A549 (cell line): ENCODE measurements at regions not wholly inside any gene's neighbourhood (a gene's known extent, or its start where the extent isn't known, plus 50 kb on each side); places are given as distances from the start of the nearest gene placed in this dataset.

Experiments
- EP300 ChIP-seq, 2 experiments: fragments of >200 bp; sonication (Bioruptor Twin); formaldehyde crosslinking; IDR thresholded peaks; 2 replicates in 1 of 2; 3 replicates in 1 of 2; pipeline ENCODE4 v1.6.1; 2016 to 2017
- KDM1A ChIP-seq: fragments of 200-600 bp; sonication (generic); IDR thresholded peaks from 2 replicates; pipeline ENCODE4 v1.6.1; 2016; ENCODE audit warnings: low read depth, mild to moderate bottlenecking
- POLR2A ChIP-seq: IDR thresholded peaks from 2 replicates; pipeline ENCODE4 v1.6.1; 2012; ENCODE audit warnings: mild to moderate bottlenecking, low read length
- RAD21 ChIP-seq, 2 experiments: fragments of >200 bp in 1 of 2; sonication (Bioruptor Twin) in 1 of 2; formaldehyde crosslinking in 1 of 2; IDR thresholded peaks in 1 of 2; conservative IDR thresholded peaks in 1 of 2; 2 replicates in 1 of 2; 3 replicates in 1 of 2; pipeline ENCODE4 v1.6.1; 2012 to 2018; ENCODE audit warnings: inconsistent platforms in 1 of 2
- RFX5 ChIP-seq: fragments of 450-650 bp; IDR thresholded peaks from 2 replicates; pipeline ENCODE4 v1.7.1; 2014; ENCODE audit warnings: antibody characterized with exemption, mild to moderate bottlenecking, moderate library complexity
- ZFP36 ChIP-seq: fragments of 450-650 bp; IDR thresholded peaks from 2 replicates; pipeline ENCODE4 v1.6.1; 2014; ENCODE audit warnings: borderline replicate concordance; ENCODE audit not compliant: partially characterized antibody
- TF ChIP-seq, protein P1 (sequence below): fragments of >200 bp; sonication (Bioruptor Twin); formaldehyde crosslinking; IDR thresholded peaks from 3 replicates; pipeline ENCODE4 v1.5.1; 2016

DNA sequence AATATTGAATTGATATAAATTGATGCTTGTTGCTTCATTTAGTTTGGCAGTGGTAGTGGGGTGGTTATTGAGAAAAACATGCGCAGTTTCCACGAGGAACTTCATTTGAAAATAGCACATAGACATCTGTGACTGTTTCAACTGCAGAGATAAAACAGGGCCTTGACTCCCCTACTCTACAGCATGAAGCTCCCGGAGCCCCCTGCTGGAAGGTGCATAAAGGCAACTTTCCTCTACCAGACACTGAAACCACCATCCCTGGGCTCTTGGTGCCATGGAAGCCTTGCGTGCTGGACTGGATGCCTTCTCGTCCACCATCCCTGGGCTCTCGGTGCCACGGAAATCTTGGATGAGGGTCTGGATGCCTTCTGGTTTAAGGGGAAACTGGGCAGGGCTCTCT, 195.9 kb downstream of the CSNK2A3 start:
- TF ChIP-seq RFX5 (no peak), KDM1A (no peak), EP300 (IDR thresholded peaks at IDR 0.05) (no peak), RAD21 (conservative IDR thresholded peaks at IDR 0.05 in 1 of 2, IDR thresholded peaks at IDR 0.05 in 1 of 2) (peak in 1 of 2 experiments; percentile 21; a peak in 1 of 5 replicates), ZFP36 (no peak), POLR2A (no peak)
- TF ChIP-seq, protein P1, sequence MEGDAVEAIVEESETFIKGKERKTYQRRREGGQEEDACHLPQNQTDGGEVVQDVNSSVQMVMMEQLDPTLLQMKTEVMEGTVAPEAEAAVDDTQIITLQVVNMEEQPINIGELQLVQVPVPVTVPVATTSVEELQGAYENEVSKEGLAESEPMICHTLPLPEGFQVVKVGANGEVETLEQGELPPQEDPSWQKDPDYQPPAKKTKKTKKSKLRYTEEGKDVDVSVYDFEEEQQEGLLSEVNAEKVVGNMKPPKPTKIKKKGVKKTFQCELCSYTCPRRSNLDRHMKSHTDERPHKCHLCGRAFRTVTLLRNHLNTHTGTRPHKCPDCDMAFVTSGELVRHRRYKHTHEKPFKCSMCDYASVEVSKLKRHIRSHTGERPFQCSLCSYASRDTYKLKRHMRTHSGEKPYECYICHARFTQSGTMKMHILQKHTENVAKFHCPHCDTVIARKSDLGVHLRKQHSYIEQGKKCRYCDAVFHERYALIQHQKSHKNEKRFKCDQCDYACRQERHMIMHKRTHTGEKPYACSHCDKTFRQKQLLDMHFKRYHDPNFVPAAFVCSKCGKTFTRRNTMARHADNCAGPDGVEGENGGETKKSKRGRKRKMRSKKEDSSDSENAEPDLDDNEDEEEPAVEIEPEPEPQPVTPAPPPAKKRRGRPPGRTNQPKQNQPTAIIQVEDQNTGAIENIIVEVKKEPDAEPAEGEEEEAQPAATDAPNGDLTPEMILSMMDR, result 0 out of 3 replicates have a peak, but pooled peaks have one; percentile 7
